Fibroblast of the aortic adventitia (primary cell): ENCODE measurements at regions not wholly inside any gene's neighbourhood (a gene's known extent, or its start where the extent isn't known, plus 50 kb on each side); places are given as distances from the start of the nearest gene placed in this dataset.

Experiments used
- DNase-seq: peaks from one replicate; pipeline ENCODE4 v3.0.0-alpha.2; 2010; ENCODE audit warnings: low read depth
- H3K4me3 ChIP-seq: 2 replicates; pipeline ENCODE4 v1.5.1; 2011; ENCODE audit warnings: low read depth, mild to moderate bottlenecking, control low read depth, low read length, moderate library complexity
- CTCF ChIP-seq: IDR thresholded peaks from 2 replicates; pipeline ENCODE4 v1.5.1; 2011; ENCODE audit warnings: mild to moderate bottlenecking, low read length, control low read depth, inconsistent platforms; ENCODE audit not compliant: insufficient read depth

DNA sequence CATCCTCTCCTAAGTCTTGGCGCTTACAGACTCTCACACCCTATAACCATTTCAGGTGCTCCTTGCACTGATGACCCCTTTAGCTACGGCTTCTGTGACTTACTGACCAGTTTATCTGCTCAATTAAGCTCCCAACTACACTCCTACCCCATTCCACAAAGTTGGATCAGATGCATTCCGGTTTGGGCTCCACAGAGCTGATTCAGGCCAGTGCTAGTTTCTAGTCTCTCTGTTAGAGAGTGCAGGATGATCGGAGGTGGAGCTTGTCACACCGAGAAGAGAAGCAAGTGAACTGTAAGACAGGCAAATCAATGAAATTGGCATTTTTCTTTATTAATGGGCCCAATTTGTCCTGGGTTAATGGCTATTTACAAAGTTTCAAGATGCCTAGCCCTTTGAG, 436.8 kb upstream of the CADM1 start:
- no peak for DNase-seq
- TF ChIP-seq CTCF = no peak
- no peak overlapping the region for H3K4me3 ChIP-seq

- no peak for TF ChIP-seq CTCF
- H3K4me3 ChIP-seq = no peak overlapping the region
- no peak for DNase-seq
Measured at GRCh38 chr11:115939731-115940421, 435.7 kb upstream of the CADM1 start.

GRCh38 chr11:115939104-115939730, 435.0 kb upstream of the CADM1 start:
- no peak for DNase-seq
- H3K4me3 ChIP-seq = no peak overlapping the region
- TF ChIP-seq CTCF = no peak

DNA sequence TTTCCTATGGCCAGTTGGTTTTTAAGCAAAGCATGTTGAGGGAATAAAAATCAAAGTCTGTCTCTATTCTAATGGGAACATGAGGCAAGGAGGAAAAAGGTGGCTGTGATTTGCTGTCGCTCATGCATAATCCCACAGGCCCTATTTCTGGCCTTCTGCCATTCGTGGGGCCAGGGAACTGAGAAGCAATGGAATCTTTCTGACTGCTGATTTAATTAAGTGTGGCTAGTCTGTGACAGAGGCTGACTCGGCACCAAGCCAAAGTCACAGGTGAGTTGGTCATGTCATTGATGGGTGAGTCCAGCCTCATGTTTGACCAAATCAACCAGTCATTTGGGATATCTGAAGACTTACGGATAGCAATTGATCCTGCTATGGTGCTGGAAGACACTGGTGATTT, 429.3 kb upstream of the CADM1 start:
- TF ChIP-seq CTCF = no peak
- no peak overlapping the region for H3K4me3 ChIP-seq
- no peak for DNase-seq

DNA sequence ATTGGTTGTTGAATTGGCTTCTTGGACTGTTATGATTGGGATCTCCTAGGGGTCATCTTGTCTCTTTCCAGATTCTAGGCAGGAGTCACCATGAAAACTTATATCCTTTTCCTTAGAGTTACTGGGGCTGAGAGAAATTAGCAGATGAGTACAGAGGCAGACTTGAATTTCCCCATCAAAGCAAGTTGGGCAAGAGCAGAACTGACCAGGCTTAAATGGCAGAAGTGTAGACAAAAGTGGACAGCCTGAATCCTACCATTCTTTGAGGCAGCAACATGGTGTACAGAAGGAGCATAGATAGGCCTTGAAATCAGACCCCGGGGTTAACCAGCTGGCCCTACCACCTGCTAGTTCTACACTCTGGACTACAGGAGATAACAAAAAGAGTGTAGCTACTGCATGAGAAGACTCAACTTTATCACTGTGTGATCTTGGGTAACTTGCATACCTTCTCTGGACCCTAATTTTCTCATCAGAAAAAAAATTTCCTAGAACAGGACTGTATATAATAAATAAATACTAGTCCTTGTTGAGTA, 427.4 kb upstream of the CADM1 start:
- no peak overlapping the region for H3K4me3 ChIP-seq
- no peak for TF ChIP-seq CTCF
- no peak for DNase-seq

DNA sequence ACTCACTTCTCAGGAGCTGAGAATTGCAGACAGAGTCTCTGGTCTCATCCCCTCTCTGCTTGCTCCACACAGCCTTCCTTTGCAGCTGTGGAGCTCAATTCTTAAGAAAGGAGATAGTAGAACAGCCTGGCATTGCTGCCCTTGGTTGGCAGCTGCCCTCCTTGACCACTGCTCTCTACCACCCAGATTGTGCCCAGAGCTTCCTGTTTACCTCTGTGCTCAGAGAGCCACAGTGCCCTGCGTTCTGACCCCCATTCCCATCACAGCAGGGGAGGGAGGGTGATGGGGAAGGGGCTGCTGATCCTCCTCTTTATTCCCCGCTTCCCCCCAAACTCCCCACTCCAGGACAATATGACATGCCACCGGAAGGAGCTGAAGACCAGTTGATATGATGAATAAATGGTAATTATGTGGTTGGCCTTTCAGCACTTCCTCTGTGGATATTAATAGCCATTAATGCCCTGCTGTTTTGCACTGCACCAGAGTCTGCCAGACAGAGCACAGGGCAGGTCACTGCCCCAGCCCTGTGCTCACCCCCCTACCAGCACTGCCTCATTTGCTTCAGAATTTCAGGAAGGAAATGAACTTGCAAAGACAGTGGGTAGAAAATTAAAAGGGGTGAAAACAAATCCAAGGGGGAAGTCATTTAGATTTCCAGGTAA, 426.8 kb upstream of the CADM1 start:
- TF ChIP-seq CTCF = no peak
- DNase-seq = no peak
- H3K4me3 ChIP-seq = no peak overlapping the region
